ENCODE measurements at regions not wholly inside any gene's neighbourhood (a gene's known extent, or its start where the extent isn't known, plus 50 kb on each side); places are given as distances from the start of the nearest gene placed in this dataset.
"Not testable (repeated sequence)": the region's sequence is repeated elsewhere in the genome, so short reads cannot be mapped to it uniquely, and the experiment has no call there.

DNA sequence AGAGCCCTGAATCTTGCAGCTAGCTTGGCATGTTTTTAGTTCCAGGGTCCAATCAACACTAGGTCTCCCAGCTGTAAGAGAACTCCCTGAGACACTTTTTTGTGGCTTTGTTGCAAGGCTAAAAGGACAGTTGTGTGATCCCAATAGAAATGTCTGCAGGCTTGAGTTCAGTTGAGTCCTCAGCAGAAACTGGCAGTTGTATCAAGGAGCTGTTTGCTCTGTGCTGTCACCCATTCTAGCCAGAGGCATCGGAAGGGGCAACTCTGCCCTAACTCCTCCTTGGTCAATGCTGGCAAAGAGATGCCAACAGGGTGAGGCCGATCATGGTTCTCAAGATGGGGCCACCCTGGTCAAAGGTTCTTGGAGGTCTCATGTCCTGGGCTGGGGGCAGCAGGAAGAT is 224.1 kb downstream of the BUB3 start:
- no peak for DNase-seq (ENCODE audit: low read depth)

DNA sequence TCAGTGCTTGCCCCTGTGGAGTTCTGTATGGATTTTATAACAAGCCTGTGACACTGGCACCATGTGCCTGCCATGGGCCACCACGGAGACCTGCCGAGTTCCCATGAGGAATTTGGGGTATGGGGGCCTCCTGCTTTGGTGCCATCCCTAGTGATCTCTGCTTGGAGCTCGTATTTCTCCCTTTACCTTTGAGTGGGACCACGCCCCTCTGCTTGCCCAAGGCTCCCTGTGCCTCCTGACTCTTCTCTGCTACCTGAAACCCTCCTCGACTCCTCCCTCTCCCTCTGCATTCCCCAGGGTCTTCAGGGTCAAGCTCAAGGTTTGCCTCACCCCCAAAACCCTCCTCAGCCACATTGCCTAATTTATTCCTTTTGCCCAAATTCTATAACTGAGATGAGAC is 225.0 kb downstream of the BUB3 start:
- no peak for DNase-seq (ENCODE audit: low read depth)

DNA sequence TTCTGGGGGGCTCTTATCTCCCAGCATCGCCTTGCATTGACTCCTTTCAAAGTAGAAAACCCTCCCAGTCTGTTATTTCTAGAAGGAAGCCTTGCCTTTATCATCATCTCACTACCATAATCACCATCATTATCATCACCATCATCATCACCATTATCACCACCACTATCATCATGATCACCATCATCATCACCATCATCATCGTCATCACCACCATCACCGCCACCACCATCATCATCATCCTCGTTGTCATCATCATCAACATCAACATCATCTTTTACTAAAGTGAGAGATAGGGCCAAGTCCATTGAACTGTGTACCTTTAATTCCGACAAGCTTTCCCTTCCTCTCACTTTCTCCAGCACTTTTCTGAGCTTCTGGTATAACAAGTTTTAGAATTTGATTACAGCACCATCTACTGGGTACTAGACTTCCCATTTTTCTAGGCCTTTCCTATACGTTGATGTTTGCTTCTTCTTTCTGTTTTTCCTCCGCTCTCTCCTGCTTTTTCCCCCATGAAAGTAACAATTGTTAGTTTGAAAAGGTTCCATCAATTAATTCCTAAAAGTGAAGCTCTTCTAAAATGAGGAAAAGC is 226.4 kb downstream of the BUB3 start:
- DNase-seq (ENCODE audit: low read depth), result peak; percentile 31

DNA sequence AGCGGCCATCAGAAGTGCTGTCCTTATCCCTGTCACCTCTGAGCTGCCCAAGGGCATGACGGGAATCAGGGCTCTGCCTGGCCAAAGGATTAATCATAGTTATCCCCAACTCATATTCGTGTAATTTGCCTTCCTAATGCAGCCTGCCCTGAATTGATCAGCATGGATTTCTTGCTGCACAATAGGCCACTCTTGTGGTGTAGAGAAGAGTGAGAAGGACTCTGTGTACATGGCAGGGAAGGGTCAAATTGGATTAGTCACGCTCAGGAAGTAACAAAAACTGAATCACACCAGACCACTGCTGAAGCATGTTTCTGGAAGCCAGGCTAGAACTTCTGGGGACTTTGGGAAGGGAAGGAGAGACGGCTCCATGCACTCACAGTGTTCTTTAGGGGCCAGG is 227.0 kb downstream of the BUB3 start:
- DNase-seq (ENCODE audit: low read depth), result peak; percentile 33

DNA sequence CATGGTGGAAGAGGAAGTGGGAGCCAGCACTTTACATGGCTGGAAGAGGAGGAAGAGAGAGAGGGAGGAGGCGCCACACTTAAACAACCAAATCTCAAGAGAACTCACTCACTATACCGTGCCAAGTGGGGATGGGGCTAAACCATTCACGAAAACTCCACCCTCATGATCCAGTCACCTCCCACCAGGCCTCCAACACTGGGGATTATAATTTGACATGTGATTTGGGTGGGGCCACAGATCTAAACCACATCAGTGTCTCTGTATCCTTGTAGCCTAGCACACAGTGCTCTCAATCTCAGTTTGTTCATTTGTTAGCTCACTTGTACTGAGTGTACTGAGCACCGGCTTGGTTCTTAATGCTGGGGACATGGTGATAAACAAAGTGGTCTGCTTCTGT is 228.3 kb downstream of the BUB3 start:
- no peak for DNase-seq (ENCODE audit: low read depth)

DNA sequence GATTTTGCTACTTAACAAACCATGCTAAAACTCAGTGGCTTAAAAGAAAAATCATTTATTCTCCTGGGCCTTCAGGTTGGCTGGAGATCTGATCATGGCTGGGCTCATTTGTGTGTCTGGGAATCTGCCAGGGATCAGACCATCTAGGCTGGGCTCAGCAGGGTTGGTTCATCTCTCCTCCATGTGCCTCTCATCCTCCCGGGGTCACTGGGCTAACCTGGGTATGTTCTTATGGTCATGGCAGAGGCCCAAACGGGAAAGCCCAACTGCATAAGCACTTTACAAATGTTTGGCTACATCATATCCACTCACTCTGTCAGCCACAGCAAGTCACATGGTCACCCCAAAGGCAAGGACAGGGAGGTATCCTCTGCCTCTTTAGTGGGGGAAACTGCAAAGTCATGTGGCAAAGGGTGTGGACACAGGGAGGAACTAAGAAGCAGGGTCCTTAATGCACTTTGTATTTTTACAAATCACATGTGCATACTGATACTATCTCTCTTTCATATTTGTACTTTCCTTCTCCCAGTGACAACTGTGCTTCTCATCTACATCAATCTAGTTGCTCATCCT is 231.4 kb downstream of the BUB3 start:
- DNase-seq (ENCODE audit: low read depth), result no peak

DNA sequence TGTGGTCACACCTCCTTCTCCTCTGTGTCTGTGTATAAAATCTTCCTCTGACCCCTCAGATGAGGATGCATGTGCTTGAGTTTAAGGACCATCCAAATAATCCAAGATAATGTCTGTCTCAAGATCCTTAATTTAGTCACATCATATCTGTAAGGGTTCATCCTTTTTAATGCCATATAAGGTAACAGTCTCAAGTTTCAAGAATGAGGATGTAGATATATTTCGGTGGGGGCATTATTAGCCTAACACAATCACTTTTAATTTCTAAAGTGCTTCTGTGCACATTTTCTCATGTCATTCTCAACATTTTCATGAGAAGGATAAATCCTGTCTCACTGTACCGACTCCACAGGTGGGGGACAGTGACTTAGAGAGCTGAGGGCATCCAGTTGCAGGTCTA is 235.3 kb downstream of the BUB3 start:
- DNase-seq (ENCODE audit: low read depth), result no peak

DNA sequence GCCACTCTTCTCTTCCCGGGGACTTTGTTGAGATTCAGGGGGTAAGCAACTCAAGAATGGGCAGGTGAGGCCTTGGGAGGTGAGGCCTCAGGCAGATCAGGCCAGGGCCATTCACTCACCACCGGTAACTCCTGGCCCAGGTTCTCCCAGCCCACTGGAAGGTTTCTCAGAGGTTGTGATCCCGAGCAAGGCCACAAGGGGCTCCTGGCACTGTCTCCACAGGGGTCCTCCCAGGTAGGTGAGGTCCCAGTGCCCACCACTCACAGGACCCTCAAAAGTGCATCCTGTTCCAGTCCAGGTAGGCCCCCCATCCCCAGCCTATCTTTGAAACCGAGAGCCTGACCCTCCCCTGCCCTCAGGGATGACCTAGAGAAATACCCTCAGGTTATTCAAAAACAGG is 236.1 kb downstream of the BUB3 start:
- DNase-seq (ENCODE audit: low read depth), result no peak

DNA sequence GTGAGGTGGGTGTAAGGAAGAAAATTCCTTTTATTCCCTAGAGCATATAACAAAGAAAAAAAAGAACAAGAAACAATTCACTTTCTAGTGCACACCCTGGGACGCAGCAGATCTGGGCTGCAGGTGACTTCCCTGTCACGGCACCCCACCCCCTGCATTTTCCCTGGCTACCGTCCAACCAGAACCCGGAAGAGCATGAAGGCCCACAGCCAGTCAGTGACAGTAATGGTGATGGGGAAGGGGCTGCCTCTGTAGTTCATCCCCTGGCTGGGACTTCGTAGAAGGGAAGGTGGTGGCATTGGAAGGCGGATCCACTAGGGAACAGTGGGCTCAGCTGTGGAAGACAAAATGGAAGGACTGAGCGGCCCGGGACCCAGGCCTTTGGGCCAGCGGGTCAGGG is 236.7 kb downstream of the BUB3 start:
- DNase-seq (ENCODE audit: low read depth), result no peak

DNA sequence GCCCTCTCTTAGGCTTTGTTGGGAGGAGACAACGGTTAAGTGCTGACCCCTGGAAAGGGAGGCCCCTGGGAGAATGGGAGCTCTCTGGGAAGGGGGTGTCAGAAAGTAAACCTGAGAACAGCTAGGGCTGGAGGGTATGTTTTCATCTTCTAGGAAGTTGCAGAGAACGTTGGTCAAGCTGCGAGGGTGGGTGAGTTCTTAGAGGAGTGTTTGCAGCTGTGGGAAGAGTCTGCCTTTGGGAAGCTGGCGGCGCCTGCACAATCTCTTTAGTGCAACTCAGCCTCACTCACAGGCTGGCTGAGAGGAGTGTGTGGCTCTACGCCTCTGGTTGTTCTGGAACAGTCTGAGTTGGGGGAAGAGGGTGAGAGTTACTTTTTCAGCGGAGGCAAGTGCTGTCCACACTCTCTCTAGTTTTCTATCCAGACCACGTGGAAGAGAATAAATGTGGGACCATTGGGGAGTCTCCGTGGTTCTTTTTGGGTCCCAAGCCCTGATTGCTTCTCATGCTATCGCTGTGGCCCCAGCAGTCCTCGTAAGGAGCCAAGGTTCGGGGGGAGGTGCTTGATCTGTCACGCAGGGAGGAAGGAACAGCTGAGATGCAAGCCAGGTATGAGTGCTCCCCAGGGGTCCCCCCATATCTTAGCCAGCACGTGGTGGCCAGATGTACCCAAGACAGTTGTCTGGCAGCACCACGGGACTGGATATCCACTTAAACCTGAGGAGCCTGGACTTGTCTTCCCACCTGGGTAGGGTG is 237.2 kb downstream of the BUB3 start:
- no peak for DNase-seq (ENCODE audit: low read depth)

DNA sequence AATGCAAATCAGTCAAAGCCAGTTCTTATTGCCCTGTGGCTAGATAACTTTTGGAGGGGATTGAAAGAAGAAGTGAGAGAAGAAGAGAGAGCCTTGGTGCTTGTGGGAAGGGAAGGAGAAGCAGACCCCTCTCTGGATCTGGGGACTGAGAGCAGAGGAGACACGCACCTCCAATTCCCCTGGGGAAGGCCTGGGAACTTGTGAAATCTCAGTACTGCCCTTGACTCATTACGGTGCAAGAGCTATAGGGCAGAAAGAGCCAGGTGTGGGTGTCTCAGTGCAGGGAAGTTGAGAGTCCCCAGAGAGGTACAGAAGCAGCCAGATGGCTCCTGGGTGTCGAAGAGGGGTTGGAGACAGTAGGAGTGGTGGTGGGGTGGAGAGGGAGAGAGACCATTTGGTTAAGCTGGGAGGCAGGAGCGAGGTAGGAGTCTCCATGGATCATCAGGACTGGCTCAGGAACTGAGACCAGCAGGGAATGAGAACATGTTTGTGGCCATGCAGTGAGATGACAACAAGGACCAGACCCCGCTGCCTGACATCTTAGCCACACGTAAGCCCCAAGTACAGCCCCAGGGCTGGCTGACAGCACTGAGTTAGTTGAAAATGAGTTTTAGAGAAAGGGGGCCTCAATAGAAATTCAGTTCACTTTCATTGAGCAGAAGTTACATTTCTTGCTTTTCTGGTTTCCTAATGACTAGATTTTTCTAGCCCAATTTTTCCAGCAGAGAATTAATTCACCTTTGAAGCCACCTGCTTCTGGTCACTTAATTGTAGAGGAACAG is 238.2 kb downstream of the BUB3 start:
- no peak for DNase-seq (ENCODE audit: low read depth)

DNA sequence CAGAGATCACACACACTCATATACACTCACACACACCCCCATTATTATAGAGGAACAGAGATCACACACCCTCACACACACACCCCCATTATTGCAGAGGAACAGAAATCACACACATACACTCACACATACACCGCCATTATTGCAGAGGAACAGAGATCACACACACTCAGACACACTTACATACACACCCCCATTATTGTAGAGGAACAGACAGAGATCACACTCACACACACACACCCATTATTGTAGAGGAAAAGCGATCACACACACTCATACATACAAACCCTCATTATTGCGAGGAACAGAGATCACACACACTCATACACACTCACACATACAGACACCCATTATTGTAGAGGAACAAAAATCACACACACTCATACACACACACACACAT is 239.0 kb downstream of the BUB3 start:
- no peak for DNase-seq (ENCODE audit: low read depth)

DNA sequence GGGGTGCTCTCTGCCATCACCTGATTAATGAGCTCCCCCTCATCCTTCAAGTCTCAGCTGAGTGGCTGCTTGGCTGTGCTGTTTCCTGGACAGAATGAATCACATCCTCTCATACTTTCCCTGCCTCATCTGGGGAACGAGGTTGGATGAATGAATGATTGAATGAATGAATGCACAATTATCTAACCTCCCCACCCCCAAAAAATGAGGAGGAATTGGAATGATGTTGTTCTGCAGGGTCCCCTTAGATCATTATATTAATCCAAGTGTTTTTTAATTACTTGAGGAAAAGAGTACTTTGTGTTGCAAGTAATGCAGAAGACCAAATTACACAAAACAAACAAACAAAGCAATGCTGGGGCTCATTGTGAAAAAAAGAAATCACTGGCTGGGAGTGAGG is 240.2 kb downstream of the BUB3 start:
- no peak for DNase-seq (ENCODE audit: low read depth)

DNA sequence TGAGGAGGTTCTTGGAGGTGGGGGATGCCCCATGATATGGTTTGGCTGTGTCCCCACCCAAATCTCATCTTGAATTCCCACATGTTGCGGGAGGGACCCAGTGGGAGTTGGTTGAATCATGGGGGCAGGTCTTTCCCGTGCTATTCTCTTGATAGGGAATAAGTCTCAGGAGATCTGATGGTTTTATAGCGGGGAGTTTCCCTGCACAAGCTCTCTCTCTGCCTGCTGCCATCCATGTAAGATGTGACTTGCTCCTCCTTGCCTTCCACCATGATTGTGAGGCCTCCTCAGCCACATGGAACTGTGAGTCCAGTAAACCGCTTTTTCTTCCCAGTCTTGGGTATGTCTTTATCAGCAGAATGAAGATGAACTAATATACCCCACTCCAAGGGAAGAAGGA is 241.0 kb downstream of the BUB3 start:
- not testable (repeated sequence) for DNase-seq (ENCODE audit: low read depth)

DNA sequence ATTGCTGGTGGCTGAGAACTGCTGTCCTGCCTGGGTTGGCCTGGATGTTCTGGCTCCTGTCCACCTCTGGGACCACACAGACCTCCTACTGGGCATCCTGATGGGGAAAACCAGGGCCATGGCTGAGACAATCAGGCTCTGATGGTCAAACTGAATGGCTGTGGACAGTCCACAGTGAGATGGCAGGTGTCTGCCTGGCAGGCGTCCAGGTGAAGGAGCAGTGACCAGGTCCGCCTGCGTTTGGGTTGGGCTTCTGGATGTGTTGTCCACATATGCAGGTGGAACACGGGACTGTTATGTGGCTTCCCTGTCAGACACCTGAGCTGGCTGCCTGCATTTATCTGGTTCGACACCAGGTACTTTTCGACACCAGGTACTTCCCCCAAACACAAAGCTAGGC is 241.7 kb downstream of the BUB3 start:
- DNase-seq (ENCODE audit: low read depth), result no peak

DNA sequence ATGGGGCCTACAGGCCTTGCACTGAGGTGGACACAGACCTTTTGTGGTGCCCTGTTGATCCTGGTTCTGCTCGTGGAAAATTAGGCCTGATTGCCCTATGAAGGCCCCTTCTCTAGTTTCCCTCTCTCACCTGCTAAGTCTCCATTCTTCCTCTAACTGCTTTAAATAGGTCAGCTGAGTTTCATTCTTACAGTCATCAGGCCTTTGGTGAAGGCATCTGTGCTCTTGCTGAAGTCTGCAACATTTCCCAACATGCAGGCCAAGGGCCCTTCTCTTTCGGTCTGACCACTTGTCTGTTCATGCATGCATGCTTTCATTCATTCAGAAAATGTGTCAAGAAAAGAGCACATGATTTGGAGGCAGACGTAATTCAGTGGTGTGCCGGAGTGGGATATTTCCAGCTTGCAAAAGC is 244.0 kb downstream of the BUB3 start:
- DNase-seq (ENCODE audit: low read depth), result no peak

DNA sequence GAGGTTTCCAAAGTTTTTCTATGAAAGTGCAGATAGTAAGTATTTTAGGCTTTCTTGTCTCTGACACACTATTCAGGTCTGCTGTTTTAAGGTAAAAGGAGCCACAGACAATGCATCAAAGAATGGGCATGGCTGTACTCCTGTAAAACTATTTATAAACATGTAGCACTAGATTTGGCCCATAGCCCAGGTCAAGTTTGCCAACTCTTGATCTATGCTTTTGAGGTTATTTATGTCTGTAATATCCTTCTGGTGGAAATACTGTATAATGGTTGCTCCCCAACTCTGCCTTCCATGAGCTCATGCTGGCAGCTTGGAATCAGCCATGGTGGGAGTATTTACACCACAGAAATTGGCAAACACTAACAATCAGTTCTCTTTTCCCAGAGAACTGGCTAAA is 244.6 kb downstream of the BUB3 start:
- no peak for DNase-seq (ENCODE audit: low read depth)

DNA sequence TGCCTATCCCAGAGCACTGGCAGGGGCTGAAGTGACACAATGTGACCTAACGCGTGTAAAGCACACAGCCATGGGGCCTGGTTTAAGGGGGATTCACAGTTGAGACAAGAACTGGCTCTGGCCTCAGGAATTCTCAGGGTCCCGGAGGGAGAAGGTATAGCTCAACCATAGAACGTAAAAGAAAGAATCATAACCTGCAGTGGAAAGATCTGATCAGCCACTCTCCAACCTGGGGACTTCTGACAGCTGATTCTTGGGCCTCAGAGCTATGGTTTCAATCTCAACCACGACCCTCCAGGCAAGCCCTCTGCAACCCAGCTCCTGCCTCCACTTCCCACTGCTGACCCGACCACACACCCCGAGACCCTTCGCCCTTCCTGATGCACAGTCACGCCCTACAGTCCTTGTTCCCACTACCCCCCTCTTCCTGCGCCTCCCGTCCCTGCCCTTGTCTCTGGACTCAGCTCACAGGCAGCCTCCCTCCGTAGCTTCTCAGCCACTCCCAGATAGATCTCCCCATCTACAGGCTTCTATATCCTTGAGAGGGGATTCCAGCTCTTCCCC is 245.2 kb downstream of the BUB3 start:
- no peak for DNase-seq (ENCODE audit: low read depth)

DNA sequence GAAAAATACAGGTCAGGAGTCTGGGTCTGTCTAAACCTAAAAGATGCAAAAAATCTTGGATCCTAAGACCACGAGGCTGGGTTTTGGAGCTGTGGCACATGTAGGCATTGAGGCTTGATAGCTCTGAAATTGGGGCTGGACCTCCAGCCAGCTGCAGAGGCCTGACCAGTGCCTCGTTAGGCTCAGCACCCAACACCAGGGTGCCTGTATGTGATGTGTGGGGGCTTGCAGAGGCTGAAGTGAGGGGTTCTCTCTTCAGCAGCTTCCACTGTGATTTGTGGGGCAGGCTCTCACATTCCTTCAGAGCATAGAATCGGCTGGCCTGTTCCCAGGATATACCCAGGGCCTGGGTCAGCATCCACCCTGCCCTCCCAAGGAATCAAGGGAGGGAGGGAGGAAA is 247.8 kb downstream of the BUB3 start:
- no peak for DNase-seq (ENCODE audit: low read depth)

DNA sequence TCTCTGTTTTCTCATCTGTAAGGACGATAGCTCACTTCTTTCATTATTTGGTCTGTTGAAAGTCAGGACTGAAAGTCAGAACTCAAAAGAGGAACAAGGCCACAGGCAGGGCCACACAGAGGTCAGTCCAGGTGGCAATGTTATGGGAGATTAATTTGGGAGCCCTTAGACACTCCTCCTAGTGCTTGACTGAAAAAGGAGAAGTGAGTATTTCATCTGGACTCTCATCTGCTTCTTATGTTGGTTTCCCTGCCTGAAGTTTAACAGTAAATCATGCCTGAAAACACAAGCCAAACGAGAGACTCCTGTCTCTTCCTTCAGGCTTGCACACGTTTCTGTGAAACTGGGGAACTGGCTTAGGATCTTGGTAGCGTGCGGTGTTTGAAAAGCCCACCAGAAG is 248.5 kb downstream of the BUB3 start:
- no peak for DNase-seq (ENCODE audit: low read depth)

DNA sequence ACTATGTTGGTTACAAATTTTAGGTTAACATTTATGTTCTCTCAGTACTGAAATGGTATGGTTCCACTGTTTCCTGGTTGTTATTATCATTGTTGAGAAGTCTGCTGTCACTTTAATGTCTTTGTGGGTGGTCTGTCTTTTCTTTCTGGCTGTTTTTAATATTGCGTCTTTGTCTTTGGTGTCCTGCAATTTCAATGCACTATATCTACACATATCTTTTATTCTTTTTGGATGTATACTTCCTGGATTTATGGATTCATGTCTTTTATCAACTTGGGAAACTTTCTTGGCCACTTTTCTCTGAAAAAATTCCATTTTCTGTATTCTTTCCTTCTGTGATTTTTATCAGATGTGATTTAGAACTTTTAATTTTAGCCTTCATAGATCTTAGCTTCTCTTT is 250.2 kb downstream of the BUB3 start:
- no peak for DNase-seq (ENCODE audit: low read depth)

DNA sequence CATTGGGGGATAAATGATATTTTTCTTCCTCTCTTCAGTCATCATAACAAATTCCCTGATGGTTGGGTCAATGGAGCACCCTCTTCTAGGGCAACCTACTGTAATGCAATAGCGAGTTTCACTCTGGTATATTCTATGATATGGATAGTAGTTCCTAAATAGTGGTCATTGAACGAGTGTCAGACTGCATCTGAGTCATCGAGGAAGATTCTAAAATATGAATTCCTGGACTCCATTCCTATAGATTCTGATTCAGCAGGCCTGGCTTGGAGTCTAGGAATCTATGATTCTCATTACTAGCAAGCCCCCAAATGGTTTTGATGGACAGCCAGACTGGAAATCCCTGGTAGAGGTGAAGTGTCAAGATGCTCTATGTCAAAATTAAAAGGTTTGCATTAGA is 254.5 kb downstream of the BUB3 start:
- peak; percentile 1 for DNase-seq (ENCODE audit: low read depth)

DNA sequence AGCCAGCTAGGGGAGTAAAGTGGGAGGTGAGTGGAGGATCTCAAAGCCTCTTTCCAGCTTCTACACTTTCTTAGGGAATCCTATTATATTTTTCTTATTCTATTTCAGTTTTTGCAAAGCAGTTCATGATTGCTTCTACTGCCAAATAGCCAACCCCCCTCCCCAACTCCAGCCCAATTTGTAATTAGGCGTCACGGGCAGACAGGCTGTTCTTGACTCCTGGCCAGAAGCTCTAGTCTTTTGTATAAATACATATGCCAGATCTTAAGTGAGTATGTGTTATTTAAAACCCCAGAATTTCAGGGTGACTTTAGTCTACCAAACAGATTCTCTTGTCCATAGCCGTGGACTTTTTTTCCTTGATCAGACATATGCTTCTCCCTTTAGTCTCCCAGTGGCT is 255.2 kb downstream of the BUB3 start:
- DNase-seq (ENCODE audit: low read depth), result no peak
